ENCODE measurements at regions not wholly inside any gene's neighbourhood (a gene's known extent, or its start where the extent isn't known, plus 50 kb on each side); places are given as distances from the start of the nearest gene placed in this dataset.

DNA sequence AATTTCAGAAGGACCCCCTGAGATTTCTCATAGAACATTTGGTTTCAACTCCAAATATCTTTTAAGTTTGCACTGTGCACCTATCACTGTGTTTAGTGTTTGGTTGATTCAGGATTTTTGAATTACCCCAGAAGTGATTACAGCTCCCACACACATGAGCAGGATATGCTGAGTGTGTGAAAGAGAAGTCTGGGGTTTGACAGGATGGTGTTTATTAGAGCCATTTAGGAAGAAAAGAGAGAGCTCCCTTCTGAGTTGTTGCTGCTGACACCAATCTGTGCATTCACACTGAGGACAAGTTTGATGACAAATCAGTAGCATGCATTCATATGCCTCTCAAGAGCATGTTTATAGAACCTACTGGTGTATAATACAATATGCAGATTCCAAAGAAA, 118.1 kb downstream of the RPL22L1 start:
- no peak for DNase-seq

DNA sequence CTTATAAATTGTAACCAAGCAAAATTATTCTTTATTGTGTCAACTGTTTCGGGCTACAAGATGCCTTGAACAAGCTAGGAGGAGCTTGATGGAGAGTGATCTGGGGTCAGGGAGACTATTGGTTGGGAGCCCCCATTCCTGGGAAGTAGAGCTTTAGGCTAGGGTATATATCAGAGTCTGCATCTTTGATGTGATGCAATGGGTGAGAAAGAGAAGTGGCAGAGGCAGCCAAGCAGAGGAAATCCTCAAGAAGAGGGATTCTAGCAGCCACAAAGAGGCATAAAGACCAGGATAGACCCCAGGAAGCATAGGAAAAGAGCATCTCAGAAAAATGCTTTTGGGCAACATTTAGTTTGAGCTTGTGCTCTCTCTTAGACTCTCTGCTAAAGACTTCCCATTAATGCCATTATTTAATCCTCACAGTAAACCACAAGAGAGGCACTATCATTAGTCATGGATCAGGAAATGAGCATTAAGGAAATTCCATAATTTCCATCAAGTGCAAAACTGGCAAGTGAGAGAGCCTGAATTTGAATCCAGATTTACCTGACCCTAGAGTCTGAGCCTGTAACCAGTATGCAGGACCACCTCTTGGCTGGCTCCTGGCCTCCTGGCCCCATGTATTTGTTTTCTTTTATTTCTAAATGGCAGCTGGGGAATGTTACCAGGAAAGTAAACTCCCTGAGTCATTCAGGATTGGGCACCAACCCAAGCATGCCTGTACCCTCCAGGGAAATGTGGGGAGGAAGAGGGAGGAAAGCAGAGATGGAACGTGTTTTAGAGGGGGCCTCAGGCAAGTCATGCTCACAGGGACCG, 118.7 kb downstream of the RPL22L1 start:
- peak; percentile 98 for DNase-seq

DNA sequence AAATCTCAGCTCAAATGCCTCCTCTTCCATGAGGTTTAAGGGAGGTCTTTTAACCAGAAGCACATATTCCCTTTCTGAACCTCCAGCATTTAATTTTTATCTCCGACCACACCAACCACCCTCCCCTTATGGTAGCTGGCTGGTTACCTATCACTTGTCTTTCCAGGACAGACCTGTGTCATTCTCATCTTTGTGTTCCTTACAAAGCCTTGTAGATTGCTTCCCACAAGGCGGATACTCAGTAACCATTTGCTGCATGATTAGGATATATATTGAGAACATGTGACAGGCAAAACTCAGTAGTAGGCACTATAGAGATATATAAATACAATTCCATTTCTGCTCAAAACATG, 119.5 kb downstream of the RPL22L1 start:
- DNase-seq = no peak

DNA sequence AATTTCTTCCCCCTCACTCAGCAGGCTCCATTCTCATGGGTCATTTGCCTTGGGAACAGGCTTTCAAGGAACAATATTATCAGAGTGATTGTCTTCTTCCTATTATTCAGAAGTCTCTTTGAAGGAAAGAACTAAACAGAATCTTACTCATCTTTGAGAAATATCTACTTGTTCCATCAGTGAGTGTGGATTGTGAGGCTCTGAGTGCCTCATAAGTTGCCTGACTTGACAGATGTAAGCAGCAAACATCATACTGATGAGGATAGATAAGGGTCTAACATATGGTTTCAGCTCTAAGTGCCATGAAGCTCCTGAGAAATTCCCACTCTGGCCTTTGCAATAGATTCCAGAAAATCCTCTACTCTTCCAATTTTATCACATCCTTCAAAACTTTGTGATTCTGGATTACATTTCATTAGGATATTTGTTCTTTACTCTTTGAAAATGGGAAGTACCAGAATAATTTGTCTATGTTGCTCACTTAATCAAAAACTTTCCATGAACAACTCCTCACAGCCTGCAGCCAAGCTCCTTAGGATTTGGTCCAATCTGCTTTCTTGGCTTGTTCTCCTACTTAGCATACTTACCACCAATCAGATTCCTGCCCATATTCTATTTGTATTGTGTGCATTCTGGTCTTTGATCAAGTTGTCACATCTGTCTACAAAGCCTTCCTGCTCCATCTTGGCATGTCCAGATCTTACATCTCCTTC, 120.1 kb downstream of the RPL22L1 start:
- peak; percentile 41 for DNase-seq

DNA sequence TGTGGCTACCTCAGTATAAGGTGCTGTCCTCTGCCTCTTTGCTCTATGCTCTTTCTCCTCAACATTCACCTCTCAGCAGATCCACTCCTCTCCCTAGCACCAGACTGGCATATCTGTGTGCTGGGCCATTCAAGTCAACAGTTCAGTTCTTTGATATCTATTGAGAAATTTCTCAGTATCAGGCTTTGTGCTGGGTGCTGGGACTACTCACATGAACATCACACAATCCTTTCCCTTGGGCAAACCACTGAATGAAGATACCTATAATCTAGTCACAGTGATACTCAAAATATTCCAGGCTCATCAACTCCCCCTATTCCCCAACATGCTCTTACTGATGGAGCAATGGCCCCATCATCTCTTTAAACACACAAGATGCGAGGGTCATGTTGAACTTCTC, 120.8 kb downstream of the RPL22L1 start:
- no peak for DNase-seq

DNA sequence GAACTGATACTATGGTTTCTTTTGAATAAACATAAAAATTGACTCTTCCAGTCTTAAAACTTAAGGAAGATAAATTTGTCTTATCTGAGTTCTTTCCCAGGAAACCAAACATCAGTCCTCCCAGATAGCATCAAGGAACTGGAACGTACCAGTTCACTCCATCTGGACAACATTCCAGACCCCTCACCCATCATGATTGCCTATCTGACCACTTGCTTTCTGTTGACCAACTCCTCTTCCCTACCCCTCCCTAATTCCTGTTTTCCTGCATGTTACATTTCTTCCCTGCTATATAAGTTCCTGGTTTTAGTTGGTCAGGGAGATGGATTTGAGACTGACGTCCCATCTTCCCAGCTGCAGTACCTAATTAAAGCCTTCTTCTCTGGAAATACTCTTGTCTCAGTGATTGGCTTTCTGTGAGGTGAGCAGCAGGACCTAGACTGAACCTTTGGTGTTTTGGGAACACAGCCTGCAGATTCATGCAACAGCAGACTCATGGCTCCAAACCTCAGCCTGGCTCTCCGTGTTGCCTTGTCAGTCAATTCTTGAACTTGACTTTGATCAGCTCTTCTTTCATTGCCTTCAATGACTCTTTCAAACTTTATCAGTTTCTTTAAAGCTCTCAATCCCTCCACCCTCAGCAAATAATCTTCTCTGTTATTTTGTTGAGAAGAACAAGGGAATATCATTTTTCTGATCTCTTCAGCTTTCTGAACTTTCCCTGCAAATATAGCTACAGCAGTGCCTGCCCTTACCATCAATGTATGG, 123.6 kb downstream of the RPL22L1 start:
- DNase-seq = no peak

DNA sequence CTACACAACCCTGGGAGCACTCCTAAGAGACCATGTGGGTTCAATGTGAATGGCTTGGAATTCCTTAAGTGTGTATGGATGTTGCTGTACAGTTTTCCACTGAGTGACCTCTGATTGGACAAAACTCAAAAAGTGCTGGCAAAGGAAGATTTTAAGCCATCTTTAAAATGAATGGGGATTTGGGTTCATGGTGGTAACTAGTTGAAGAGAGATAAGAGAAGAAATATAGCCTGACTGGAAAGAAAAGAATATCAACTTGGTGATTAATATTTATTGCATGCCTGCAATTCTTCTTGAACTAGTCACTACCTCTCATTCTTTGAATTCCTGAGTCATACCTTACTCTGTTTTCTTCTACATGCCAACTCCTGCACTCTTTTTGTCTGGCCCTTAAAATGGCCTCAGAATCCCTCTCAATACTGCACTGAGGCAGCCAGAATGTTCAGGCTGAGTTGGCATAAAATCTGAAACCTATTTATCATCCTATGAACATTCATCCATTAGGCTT, 124.7 kb downstream of the RPL22L1 start:
- DNase-seq = peak; percentile 94

DNA sequence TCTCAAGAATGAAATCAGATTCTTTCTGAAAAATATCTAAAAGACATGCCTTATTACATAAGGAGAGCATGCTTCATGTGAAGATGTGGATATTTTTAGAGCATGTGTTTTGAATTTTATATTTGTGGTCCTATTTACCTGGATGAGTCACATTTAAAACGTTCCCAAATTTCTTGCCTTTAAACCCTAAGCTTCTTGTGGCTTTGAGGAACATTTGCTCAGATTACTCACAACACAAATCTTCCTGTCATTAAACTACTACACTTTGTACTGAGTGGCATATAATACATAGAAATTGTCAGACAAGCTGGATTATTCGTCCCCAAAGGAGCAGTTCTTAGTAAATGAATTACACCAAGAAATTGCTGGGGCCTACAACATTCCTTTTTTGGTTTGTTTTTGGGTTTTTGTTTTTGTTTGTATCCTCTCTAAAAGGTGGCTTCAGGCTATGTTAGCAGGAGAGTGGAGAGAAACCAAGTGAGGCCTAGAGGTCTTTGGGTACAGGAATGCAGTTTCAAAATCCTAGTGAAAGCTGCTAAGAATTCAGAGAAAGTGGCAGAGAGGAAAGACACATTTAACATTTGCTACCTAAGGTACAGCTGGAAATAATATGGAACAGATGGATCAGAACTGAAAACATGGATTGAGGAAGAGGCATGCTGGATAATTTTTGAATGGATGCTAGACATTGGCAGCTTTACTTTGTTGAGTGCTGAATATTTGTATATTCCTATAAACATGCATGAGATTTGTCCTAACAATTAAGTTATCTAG, 128.1 kb downstream of the RPL22L1 start:
- DNase-seq = peak; percentile 92

DNA sequence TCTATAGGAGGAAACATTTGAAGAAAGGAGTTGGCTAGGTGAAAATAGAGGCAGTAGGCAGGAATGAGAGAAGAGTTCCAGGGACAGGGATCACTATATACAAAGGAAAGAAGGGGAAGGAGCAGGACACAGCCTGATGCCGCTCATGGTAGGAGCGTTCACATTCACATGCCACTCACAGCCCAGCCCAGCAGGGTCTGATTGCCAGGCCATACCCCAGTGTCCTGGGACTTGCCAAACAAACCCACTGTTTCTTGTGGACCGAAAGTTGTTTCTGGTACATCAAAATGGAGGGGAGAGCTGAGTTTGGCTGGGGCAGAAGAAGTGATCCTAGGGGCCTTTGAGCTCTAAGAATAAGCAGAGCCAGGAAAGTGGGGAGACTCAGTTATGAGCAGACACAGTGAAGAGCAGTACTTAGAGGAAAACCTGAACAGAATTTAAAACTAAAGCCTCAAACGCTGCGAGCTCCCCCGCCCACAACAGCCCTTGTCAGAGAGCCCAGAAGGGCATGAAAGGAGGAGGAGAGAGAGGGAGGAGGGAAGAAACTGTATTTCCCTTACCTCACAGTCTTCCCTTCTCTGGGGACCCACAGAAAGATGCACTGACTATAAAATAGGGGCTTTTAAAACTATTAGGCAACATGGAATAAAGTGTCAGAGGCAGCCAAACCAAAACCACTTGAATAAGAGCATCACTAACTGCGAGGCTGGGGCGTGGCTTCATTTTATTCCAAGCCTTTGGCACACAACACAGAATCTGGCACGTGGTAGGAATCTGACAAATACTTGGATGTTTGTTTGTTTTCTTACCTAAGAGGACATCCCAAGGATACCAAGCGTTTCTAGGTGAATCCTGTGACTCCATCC, 129.0 kb downstream of the RPL22L1 start:
- peak; percentile 90 for DNase-seq

DNA sequence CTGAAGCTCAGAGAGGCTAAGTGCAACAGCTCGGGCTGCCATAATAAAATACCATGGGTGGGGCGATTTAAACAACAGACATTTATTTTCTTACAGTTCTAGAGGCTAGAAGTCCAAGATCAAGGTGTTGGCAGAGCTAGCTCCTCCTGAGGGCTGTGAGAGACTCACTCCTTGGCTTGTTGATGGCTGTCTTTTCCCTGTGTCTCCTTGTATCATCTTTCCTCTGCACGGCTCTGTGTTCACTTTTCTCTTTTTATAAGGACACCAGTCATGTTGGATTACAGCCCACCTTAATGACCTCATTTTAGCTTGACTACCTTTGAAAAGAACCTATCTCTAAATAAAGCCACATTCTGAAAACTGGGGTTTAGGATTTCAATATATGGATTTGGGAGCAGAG, 129.7 kb downstream of the RPL22L1 start:
- DNase-seq = no peak

DNA sequence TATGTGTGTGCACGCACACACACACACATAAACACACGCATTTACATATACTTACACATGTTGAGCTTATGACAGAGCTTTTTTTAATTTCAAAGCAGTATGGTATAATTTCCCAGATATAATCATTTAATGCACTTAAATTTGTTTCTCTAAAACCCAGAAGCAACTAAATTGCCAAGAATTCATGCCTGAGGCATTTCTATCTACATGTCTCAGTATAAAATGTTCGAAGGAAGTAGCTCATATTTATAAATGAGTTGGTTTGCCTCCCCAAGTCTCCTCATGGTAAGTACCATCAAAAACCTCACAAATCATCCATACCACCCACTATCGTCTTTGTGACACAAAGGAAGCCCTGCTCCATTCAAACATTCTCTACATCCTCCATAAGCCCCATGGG, 130.6 kb downstream of the RPL22L1 start:
- no peak for DNase-seq

DNA sequence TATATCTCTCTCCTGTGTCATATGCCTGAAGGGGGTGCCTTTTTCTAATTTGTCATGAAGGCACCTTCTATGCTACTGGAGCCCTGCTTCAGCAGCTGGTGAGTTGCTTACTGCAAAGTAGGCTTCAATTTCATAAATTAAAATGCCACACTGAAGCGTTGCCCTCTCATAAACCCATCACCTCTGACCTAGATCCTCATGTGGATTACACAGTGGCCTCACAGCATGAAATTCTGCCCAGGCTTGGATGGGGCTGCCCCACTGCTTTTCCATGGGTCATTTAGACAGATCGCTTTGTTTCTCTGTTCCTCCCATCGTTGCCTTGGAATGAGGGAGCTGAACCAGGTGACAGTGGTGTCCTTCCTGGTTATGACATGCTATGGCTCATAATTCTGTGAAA, 131.2 kb downstream of the RPL22L1 start:
- DNase-seq = no peak

DNA sequence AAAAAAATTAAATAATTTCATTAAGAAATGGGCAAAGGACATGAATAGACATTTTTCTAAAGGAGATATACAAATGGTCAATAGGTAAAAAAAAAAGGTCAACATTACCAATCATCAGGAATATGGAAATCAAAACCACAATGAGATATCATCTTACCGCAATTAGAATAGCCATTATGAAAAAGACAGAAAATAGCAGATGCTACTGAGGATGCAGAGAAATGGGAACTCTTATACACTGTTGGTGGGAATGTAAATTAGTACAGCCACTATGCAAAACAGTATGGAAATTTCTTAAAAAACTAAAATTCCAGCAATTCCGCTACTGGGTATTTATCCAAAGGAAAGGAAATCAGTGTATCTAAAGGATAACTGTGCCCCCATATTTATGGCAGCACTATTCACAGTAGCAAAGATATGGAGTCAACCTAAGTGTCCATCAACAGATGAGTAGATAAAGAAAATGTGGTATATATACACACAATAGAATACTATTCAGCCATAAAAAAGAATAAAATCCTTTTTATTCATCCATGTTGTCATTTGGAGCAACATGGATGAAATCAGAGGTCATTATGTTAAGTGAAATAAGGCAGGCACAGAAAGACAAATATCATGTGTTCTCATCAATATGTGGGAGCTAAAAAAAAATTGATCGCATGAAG, 132.4 kb downstream of the RPL22L1 start:
- DNase-seq = no peak

DNA sequence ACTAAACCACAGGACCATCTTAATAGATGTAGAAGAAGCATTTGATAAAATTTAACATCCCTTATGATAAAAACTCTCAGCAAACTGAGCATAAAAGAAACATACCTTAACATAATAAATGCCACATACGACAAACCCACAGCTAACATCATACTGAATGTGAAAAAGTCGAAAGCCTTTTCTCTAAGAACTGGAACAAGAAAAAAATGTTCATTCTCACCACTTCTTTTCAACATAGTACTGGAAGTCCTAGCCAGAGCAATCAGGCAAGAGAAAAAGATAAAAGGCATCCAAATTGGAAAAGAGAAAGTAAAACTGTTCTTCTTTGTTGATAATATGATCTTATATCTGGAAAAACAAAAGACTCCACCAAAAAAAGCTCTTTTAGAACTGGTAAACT, 134.2 kb downstream of the RPL22L1 start:
- DNase-seq = no peak

DNA sequence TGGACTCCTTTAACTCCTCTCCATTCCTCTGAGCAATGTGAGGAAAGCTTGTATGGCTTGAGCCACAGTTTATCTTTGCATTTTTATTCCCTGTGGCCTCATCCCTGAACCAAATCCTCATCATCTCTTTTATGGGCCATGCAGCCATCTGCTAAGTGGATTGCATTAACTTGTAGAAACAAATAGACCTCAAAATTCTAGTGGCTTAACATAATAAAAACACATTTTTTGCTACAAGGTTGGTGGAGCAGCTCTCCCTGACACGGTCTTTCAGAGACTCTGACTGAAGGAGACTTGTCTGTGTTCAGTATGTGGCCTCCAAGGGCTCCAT, 135.3 kb downstream of the RPL22L1 start:
- DNase-seq = no peak

DNA sequence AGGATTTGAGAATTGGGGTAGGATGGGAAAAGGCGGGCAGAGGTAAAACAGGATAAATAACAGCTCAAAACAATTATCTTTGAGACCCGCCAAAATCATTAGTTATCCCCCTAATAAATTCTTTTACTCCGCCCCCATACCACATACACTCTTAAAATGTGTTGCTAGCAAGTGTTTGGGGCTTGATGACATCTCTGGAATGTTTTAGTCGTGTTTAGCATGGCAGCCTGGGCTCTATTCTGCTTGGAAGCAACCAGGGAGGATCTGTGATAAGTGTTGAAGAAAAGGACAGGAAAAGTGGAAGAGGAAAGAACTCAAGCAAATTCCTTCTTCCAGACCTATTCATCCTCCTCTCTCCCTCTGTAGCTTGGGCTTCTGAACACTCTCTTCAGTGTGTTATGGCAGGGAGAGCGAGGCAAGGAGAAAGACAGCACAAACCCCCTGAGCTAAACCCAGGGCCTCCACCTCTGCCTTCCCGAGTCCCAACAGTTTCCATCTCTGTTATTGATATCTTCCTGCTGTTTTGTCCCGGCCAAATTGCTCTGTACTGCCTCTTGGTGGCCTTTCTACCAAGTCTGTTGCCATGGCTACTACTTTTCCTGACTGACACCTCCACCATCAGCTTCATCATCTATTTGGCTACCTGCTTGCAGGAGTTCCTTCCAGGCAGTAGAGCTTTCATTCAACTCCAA, 135.8 kb downstream of the RPL22L1 start:
- DNase-seq = no peak

DNA sequence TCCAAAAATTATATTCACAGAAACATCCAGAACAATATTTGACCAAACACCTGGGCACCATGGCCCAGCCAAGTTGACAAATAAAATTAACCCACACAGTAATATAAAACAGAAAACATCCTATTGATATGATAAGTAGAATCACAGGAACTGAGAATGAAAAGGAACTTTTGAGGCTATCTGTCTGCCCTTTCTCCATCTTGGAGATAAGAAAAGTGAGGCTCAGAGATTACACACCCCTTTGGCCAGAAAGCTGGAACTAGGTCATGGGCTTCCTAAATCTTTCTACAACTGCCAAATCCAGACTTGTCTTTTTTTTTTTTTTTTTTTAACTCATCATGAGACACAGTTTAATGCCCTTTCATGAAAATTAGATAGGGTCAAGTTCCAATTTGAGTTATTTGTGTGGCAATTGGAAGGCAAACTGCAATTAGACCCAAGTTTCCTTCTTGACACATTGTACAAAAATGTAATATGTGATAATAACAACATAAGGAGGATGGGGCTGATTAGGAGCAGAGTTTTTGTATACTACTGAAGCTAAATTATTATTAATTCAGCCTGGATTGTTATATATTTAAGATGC, 137.2 kb downstream of the RPL22L1 start:
- DNase-seq = no peak

DNA sequence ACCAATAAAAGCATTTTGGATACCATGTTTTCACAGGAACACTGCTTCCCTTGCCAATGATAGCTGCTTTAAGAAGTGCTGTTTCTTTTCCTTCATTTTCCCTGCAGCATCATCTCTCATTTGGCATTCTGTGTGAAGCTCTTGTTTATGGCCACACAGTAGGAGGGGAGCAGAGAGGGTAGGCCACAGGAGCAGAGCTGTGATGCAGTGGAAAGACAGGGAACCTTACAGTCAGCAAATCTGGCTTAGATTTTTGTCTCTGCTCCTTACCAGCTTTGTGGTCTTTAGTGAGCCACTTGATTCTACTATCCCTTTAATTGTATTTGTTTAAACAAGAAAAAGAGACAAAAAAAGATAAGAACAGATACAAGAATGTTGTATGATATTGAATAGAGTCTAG, 138.7 kb downstream of the RPL22L1 start:
- DNase-seq = no peak

DNA sequence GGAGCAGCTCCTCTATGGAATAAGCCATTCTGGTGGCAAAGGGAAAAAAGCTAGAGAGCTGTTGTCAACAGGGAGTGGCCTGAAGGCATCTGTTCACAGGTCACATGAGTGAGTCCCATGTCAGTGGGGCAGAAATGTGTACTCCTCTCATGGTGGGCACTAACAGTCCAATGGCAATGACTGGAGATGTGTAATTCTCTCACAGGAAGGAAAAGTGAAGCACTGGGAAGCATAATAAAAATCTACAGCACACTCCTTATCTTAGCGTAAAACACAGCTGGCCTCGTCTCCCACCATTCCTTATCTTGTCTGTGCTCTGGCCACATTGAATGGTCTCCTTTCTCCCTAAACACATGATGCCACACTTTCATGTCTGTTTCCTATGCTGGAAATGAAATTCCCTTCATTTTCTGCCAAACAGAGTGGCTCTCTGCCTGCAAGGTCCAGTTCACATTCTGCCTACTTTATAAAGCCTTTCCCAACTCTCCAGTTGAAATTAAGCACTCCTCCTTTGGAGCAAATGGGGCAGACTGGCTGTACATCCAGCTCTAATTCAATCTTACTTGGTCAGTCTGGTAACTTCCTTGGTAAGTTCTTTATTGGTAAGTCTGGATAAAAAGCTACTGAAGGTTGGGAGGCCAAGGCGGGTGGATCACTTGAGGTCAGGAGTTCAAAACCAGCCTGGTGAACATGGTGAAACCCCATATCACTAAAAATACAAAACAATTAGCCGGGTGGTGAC, 139.8 kb downstream of the RPL22L1 start:
- no peak for DNase-seq

DNA sequence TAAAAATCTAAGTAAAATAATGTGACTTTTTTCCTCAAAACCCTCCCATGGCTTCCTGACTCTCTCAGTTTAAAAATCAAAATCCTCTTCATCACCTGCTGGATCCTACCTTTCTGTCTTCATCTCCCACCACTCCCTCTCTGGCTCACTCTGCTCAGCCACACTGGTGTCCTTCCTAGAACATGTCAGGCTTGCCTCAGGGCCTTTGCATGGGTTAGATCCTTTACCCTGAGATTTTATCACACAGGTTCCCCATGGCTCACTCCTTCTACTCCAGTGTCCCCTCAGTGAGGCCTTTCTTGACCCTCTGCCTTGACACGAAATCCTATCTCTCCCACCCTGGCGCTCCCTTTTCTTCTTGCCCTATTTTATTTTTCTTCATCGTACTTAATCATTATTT, 141.8 kb downstream of the RPL22L1 start:
- DNase-seq = no peak

Measured in fibroblast of upper back skin (primary cell).